ENCODE measurements at regions not wholly inside any gene's neighbourhood (a gene's known extent, or its start where the extent isn't known, plus 50 kb on each side); places are given as distances from the start of the nearest gene placed in this dataset.

- no peak overlapping the region for H3K4me3 ChIP-seq (replicated peaks in 1 of 2; ENCODE audit: low read depth in 2 of 2, low read length in 2 of 2)
- DNase-seq (ENCODE audit: low read depth in 2 of 2): peak in 1 of 2 donors; percentile 60
- no peak for TF ChIP-seq CTCF (IDR thresholded peaks at IDR 0.05; ENCODE audit: low read depth, low read length)
These were observed 179.3 kb downstream of the UTP18 start for GRCh38 chr17:51439395-51440229.

- H3K4me3 ChIP-seq (replicated peaks in 1 of 2; ENCODE audit: low read depth in 2 of 2, low read length in 2 of 2): no peak overlapping the region
- DNase-seq (ENCODE audit: low read depth in 2 of 2): no peak
- no peak for TF ChIP-seq CTCF (IDR thresholded peaks at IDR 0.05; ENCODE audit: low read depth, low read length)
These were observed 181.1 kb downstream of the UTP18 start for GRCh38 chr17:51441431-51441830.

- TF ChIP-seq CTCF (IDR thresholded peaks at IDR 0.05; ENCODE audit: low read depth, low read length): no peak
- no peak overlapping the region for H3K4me3 ChIP-seq (replicated peaks in 1 of 2; ENCODE audit: low read depth in 2 of 2, low read length in 2 of 2)
- DNase-seq (ENCODE audit: low read depth in 2 of 2): no peak
These were observed 181.9 kb downstream of the UTP18 start for GRCh38 chr17:51442088-51442865.

- DNase-seq (ENCODE audit: low read depth in 2 of 2): no peak
- H3K4me3 ChIP-seq (replicated peaks in 1 of 2; ENCODE audit: low read depth in 2 of 2, low read length in 2 of 2): no peak overlapping the region
- no peak for TF ChIP-seq CTCF (IDR thresholded peaks at IDR 0.05; ENCODE audit: low read depth, low read length)
These were observed 183.3 kb downstream of the UTP18 start for GRCh38 chr17:51443646-51444045.

GRCh38 chr17:51445946-51446345 is 185.6 kb downstream of the UTP18 start:
- no peak overlapping the region for H3K4me3 ChIP-seq (replicated peaks in 1 of 2; ENCODE audit: low read depth in 2 of 2, low read length in 2 of 2)
- DNase-seq (ENCODE audit: low read depth in 2 of 2): no peak
- TF ChIP-seq CTCF (IDR thresholded peaks at IDR 0.05; ENCODE audit: low read depth, low read length): no peak

- no peak overlapping the region for H3K4me3 ChIP-seq (replicated peaks in 1 of 2; ENCODE audit: low read depth in 2 of 2, low read length in 2 of 2)
- no peak for DNase-seq (ENCODE audit: low read depth in 2 of 2)
- no peak for TF ChIP-seq CTCF (IDR thresholded peaks at IDR 0.05; ENCODE audit: low read depth, low read length)
These were observed 194.2 kb downstream of the UTP18 start for GRCh38 chr17:51454456-51454978.

Data from cardiac fibroblast (primary cell).